DND-41 (cell line): ENCODE measurements at regions not wholly inside any gene's neighbourhood (a gene's known extent, or its start where the extent isn't known, plus 50 kb on each side); places are given as distances from the start of the nearest gene placed in this dataset.

Source experiments
- ATAC-seq: fragments of 200-7000 bp; cut with Tn5 transposase; 3 replicates; pipeline ENCODE4 v1.9.1; 2021; ENCODE audit warnings: low read depth; ENCODE audit not compliant: insufficient read depth
- DNase-seq: peaks from one replicate; pipeline ENCODE4 v3.0.0-alpha.2; 2020
- H2AFZ ChIP-seq: 2 replicates; pipeline ENCODE4 v1.6.0; 2012; ENCODE audit warnings: low read depth, low read length
- H3K27ac ChIP-seq: 2 replicates; pipeline ENCODE4 v1.5.1; 2012; ENCODE audit warnings: low read length, inconsistent platforms
- H3K27me3 ChIP-seq: fragments of 200-600 bp; sonication (generic); 2 replicates; pipeline ENCODE4 v1.6.0; 2012; ENCODE audit warnings: low read length, mild to moderate bottlenecking, inconsistent platforms; ENCODE audit not compliant: insufficient read depth, poor library complexity
- H3K36me3 ChIP-seq: 2 replicates; pipeline ENCODE4 v1.5.1; 2012; ENCODE audit warnings: low read length, inconsistent platforms; ENCODE audit not compliant: insufficient read depth
- H3K4me1 ChIP-seq: 2 replicates; pipeline ENCODE4 v1.5.1; 2012; ENCODE audit warnings: mild to moderate bottlenecking, low read length; ENCODE audit not compliant: insufficient read depth
- H3K4me2 ChIP-seq: 2 replicates; pipeline ENCODE4 v1.6.0; 2012; ENCODE audit warnings: mild to moderate bottlenecking, moderate library complexity, low read length, inconsistent platforms; ENCODE audit not compliant: insufficient read depth
- H3K4me3 ChIP-seq, 2 experiments: fragments of 200-600 bp in 1 of 2; shearing (Covaris generic) in 1 of 2; 2 replicates each; pipeline ENCODE4 v1.5.1; 2012 to 2016; ENCODE audit warnings: inconsistent platforms in 2 of 2, low read length in 2 of 2, mild to moderate bottlenecking in 2 of 2, low read depth in 1 of 2, moderate library complexity in 1 of 2
- H3K79me2 ChIP-seq: 2 replicates; pipeline ENCODE4 v1.6.0; 2012; ENCODE audit warnings: low read length, inconsistent platforms; ENCODE audit not compliant: insufficient read depth
- H3K9ac ChIP-seq: 2 replicates; pipeline ENCODE4 v1.6.0; 2012; ENCODE audit warnings: low read depth, mild to moderate bottlenecking, inconsistent platforms, low read length, moderate library complexity
- H3K9me3 ChIP-seq: 2 replicates; pipeline ENCODE4 v1.5.1; 2012; ENCODE audit warnings: low read length, moderate library complexity, mild to moderate bottlenecking, inconsistent platforms; ENCODE audit not compliant: insufficient read depth, severe bottlenecking
- H4K20me1 ChIP-seq: 2 replicates; pipeline ENCODE4 v1.6.0; 2012; ENCODE audit warnings: low read length; ENCODE audit not compliant: insufficient read depth
- EZH2 ChIP-seq: IDR thresholded peaks from 3 replicates; pipeline ENCODE4 v1.6.1; 2012; ENCODE audit warnings: borderline replicate concordance, low read depth, mild to moderate bottlenecking, moderate library complexity, low read length, inconsistent platforms; ENCODE audit not compliant: severe bottlenecking
- TF ChIP-seq, protein P1 (sequence below): IDR thresholded peaks from 2 replicates; pipeline ENCODE4 v1.5.1; 2012; ENCODE audit warnings: borderline replicate concordance, low read length, moderate library complexity, mild to moderate bottlenecking; ENCODE audit not compliant: poor library complexity, severe bottlenecking; ENCODE audit errors: extremely low read depth

DNA sequence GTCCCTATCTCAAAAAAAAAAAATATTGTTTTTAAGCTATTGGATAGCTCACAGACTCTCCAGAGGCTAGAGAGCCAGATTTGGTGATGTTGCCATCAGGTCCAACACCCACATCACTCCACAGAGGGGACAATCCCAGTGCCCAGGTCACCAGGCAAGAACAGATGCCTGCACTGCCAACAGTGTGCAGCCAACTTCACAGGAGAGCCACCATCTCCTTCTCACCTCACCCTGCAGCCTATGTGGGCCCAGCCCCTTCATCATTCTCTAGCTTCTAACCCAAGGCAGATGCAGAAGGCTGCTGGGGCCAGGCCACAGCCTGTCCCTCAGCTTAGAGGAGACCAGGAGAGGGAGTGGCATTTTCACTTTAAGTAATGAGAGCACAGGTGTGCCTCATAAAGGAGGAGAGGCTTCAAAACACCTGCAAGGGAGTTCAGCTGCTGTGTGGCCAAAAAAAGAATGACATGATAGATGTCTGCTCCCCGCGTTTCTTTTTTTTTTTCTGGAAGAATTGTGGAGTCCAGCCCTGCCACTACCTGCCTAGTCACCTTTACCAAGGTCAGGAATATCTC lies 98.0 kb upstream of the ZSWIM2 start:
- Histone ChIP-seq H3K4me2 (no peak overlapping the region), H3K4me3 (no peak overlapping the region), H3K27me3 (no peaks in the 10 kb centered on the region), H2AFZ (no peak overlapping the region), H3K36me3 (no peaks in the 10 kb centered on the region), H3K4me1 (no peaks in the 10 kb centered on the region), H3K27ac (no peak overlapping the region), H4K20me1 (no peaks in the 10 kb centered on the region), H3K9me3 (no peaks in the 10 kb centered on the region), H3K79me2 (no peaks in the 10 kb centered on the region), H3K9ac (no peak overlapping the region)
- TF ChIP-seq EZH2 = no peak
- TF ChIP-seq, protein P1, sequence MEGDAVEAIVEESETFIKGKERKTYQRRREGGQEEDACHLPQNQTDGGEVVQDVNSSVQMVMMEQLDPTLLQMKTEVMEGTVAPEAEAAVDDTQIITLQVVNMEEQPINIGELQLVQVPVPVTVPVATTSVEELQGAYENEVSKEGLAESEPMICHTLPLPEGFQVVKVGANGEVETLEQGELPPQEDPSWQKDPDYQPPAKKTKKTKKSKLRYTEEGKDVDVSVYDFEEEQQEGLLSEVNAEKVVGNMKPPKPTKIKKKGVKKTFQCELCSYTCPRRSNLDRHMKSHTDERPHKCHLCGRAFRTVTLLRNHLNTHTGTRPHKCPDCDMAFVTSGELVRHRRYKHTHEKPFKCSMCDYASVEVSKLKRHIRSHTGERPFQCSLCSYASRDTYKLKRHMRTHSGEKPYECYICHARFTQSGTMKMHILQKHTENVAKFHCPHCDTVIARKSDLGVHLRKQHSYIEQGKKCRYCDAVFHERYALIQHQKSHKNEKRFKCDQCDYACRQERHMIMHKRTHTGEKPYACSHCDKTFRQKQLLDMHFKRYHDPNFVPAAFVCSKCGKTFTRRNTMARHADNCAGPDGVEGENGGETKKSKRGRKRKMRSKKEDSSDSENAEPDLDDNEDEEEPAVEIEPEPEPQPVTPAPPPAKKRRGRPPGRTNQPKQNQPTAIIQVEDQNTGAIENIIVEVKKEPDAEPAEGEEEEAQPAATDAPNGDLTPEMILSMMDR = no peak
- ATAC-seq = no peak
- DNase-seq = no peak

DNA sequence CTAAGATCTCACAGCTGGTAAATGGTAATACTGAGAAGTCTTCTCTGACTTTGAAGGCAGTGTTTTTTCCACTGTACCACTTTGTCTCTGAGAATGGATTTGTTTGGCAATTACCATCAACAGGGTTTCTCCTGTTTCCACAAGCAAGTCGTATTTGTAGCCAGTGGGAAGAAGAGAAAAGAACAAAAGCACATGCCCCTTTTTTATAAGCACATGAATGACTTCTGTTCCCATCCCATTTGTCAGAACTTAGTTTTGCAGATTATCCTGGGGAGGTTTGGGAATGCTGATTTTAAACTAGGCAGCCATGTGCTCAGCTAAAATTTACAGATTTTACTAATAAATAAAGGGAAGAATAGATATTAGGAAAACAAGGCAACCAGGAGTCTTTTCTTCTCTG lies 92.9 kb upstream of the ZSWIM2 start:
- no peaks in the 10 kb centered on the region for H3K4me1 ChIP-seq
- ATAC-seq (no peak), DNase-seq (no peak)
- H3K9me3 ChIP-seq = no peaks in the 10 kb centered on the region
- H3K4me2 ChIP-seq = no peak overlapping the region
- no peaks in the 10 kb centered on the region for H3K27me3 ChIP-seq
- no peak for TF ChIP-seq EZH2
- TF ChIP-seq, protein P1 = no peak
- H2AFZ ChIP-seq = no peak overlapping the region
- H3K79me2 ChIP-seq = no peaks in the 10 kb centered on the region
- H4K20me1 ChIP-seq = no peaks in the 10 kb centered on the region
- no peak overlapping the region for H3K27ac ChIP-seq
- no peak overlapping the region for H3K9ac ChIP-seq
- H3K36me3 ChIP-seq = no peaks in the 10 kb centered on the region
- no peak overlapping the region for H3K4me3 ChIP-seq

DNA sequence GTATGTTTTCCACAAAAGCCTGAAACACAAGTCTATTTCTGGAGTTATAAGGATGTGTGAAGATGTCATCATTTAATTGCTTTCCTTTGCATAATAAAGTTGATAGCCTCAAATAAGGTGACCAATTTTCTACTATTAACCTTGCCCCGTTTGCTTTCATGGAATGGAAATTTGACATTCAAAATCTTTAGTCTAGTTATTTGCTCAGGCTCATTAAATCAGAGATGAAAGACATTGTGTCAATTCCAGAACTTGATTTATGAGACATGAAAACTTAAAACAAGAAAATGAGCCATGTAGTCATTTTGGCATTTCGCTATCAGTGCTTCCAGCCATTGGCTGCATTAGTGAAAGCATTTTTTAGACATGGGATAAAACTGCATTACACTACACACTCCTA lies 91.5 kb upstream of the ZSWIM2 start:
- H4K20me1 ChIP-seq = no peaks in the 10 kb centered on the region
- no peaks in the 10 kb centered on the region for H3K36me3 ChIP-seq
- no peak overlapping the region for H3K9ac ChIP-seq
- no peak overlapping the region for H2AFZ ChIP-seq
- H3K9me3 ChIP-seq = no peaks in the 10 kb centered on the region
- H3K4me2 ChIP-seq = no peak overlapping the region
- H3K27me3 ChIP-seq = no peaks in the 10 kb centered on the region
- no peaks in the 10 kb centered on the region for H3K79me2 ChIP-seq
- TF ChIP-seq EZH2 = no peak
- TF ChIP-seq, protein P1 = no peak
- H3K4me3 ChIP-seq = no peak overlapping the region
- DNase-seq = no peak
- no peak overlapping the region for H3K27ac ChIP-seq
- H3K4me1 ChIP-seq = no peaks in the 10 kb centered on the region
- ATAC-seq = no peak

- H3K27ac ChIP-seq = no peak overlapping the region
Measured at GRCh38 chr2:186934420-186934819, 85.5 kb upstream of the ZSWIM2 start.

More at GRCh38 chr2:186934420-186934819, 85.5 kb upstream of the ZSWIM2 start:
- Histone ChIP-seq H3K9me3 (no peaks in the 10 kb centered on the region), H3K9ac (no peak overlapping the region), H2AFZ (no peak overlapping the region), H3K4me2 (no peak overlapping the region), H4K20me1 (no peaks in the 10 kb centered on the region), H3K4me3 (no peak overlapping the region), H3K4me1 (no peaks in the 10 kb centered on the region), H3K36me3 (no peaks in the 10 kb centered on the region), H3K79me2 (no peaks in the 10 kb centered on the region), H3K27me3 (no peaks in the 10 kb centered on the region)
- no peak for TF ChIP-seq EZH2
- ATAC-seq (no peak), DNase-seq (no peak)
